Neural cell (in vitro differentiated cells): ENCODE measurements at regions not wholly inside any gene's neighbourhood (a gene's known extent, or its start where the extent isn't known, plus 50 kb on each side); places are given as distances from the start of the nearest gene placed in this dataset.

Experiments
- H2AFZ ChIP-seq: fragments of 200-600, 300-800 bp; sonication (generic), shearing (Covaris generic); 2 replicates; pipeline ENCODE4 v1.6.0; 2014; ENCODE audit warnings: low read depth, mild to moderate bottlenecking, antibody characterized with exemption, low read length, moderate library complexity
- H3F3A ChIP-seq: fragments of 200-600 bp; shearing (Covaris generic); 2 replicates; pipeline ENCODE4 v1.6.1; 2016; ENCODE audit warnings: mild to moderate bottlenecking, moderate library complexity, mixed read lengths, antibody characterized with exemption, low read length; ENCODE audit not compliant: insufficient read depth, poor library complexity, severe bottlenecking
- H3K27ac ChIP-seq: fragments of 200-600, 300-800 bp; sonication (generic), shearing (Covaris generic); 2 replicates; pipeline ENCODE4 v1.5.1; 2014; ENCODE audit warnings: mild to moderate bottlenecking, low read length, moderate library complexity
- H3K27me3 ChIP-seq: fragments of 300-800, 200-600 bp; sonication (generic), shearing (Covaris generic); 2 replicates; pipeline ENCODE4 v1.6.0; 2014; ENCODE audit warnings: mild to moderate bottlenecking, low read depth, low read length, moderate library complexity; ENCODE audit not compliant: insufficient read depth
- H3K36me3 ChIP-seq: fragments of 300-800, 200-600 bp; sonication (generic), shearing (Covaris generic); 2 replicates; pipeline ENCODE4 v1.5.1; 2014; ENCODE audit warnings: mild to moderate bottlenecking, antibody characterized with exemption, low read length, moderate library complexity; ENCODE audit not compliant: insufficient read depth
- H3K4me2 ChIP-seq: fragments of 300-800, 200-600 bp; sonication (generic), shearing (Covaris generic); 2 replicates; pipeline ENCODE4 v1.6.0; 2014; ENCODE audit warnings: mild to moderate bottlenecking, low read length
- H3K4me3 ChIP-seq: fragments of 300-800, 200-600 bp; sonication (generic), shearing (Covaris generic); 2 replicates; pipeline ENCODE4 v1.5.1; 2014; ENCODE audit warnings: mild to moderate bottlenecking, low read length, moderate library complexity
- H3K79me2 ChIP-seq: fragments of 200-600 bp; shearing (Covaris generic); replicated peaks from 2 replicates; pipeline ENCODE4 v1.6.0; 2014; ENCODE audit warnings: mild to moderate bottlenecking, low read length, moderate library complexity; ENCODE audit not compliant: insufficient read depth
- H3K9ac ChIP-seq: fragments of 300-800, 200-600 bp; sonication (generic), shearing (Covaris generic); 2 replicates; pipeline ENCODE4 v1.6.1; 2016; ENCODE audit warnings: mild to moderate bottlenecking, low read length, mixed read lengths
- H3K9me2 ChIP-seq: fragments of 200-600 bp; shearing (Covaris generic); 2 replicates; pipeline ENCODE4 v1.6.1; 2016; ENCODE audit warnings: mild to moderate bottlenecking, low read length, mixed read lengths; ENCODE audit not compliant: insufficient read depth
- H3K9me3 ChIP-seq: fragments of 200-600, 300-800 bp; sonication (generic), shearing (Covaris generic); 2 replicates; pipeline ENCODE4 v1.6.1; 2016; ENCODE audit warnings: mild to moderate bottlenecking, mixed run types, low read length, moderate library complexity, mixed read lengths
- H4K20me1 ChIP-seq: fragments of 200-600 bp; shearing (Covaris generic); 2 replicates; pipeline ENCODE4 v1.6.1; 2016; ENCODE audit warnings: mild to moderate bottlenecking, mixed run types; ENCODE audit not compliant: insufficient read depth
- EP300 ChIP-seq: fragments of 450-650 bp; conservative IDR thresholded peaks from 2 replicates; pipeline ENCODE4 v1.6.1; 2014; ENCODE audit warnings: antibody characterized with exemption, mild to moderate bottlenecking, moderate library complexity; ENCODE audit not compliant: poor library complexity, severe bottlenecking
- EZH2 ChIP-seq: fragments of 200-600, 300-800 bp; shearing (Covaris generic), sonication (generic); IDR thresholded peaks from 2 replicates; pipeline ENCODE4 v1.6.1; 2014; ENCODE audit warnings: antibody characterized with exemption, low read length, borderline replicate concordance, mild to moderate bottlenecking; ENCODE audit not compliant: insufficient read depth, poor library complexity, severe bottlenecking
- MXI1 ChIP-seq: fragments of 450-650 bp; conservative IDR thresholded peaks from 2 replicates; pipeline ENCODE4 v1.6.1; 2014; ENCODE audit warnings: antibody characterized with exemption, mild to moderate bottlenecking; ENCODE audit not compliant: poor library complexity, severe bottlenecking
- POLR2AphosphoS5 ChIP-seq: IDR thresholded peaks from 2 replicates; pipeline ENCODE4 v1.6.1; 2012
- RAD21 ChIP-seq: fragments of 450-650 bp; conservative IDR thresholded peaks from 2 replicates; pipeline ENCODE4 v1.6.1; 2014; ENCODE audit warnings: antibody characterized with exemption, mild to moderate bottlenecking, moderate library complexity
- SMC3 ChIP-seq: fragments of 450-650 bp; conservative IDR thresholded peaks from 2 replicates; pipeline ENCODE4 v1.6.1; 2014; ENCODE audit warnings: antibody characterized with exemption, mild to moderate bottlenecking, moderate library complexity; ENCODE audit not compliant: poor library complexity
- TAF1 ChIP-seq: IDR thresholded peaks from 2 replicates; pipeline ENCODE4 v1.6.1; 2012; ENCODE audit warnings: low read depth
- TF ChIP-seq, protein P1 (sequence below): IDR thresholded peaks from 2 replicates; pipeline ENCODE4 v1.6.1; 2012; ENCODE audit warnings: borderline replicate concordance
- TF ChIP-seq, protein P2 (sequence below): fragments of 450-650 bp; IDR thresholded peaks from 2 replicates; pipeline ENCODE4 v1.5.1; 2014; ENCODE audit warnings: antibody characterized with exemption, mild to moderate bottlenecking, moderate library complexity; ENCODE audit not compliant: poor library complexity, severe bottlenecking

DNA sequence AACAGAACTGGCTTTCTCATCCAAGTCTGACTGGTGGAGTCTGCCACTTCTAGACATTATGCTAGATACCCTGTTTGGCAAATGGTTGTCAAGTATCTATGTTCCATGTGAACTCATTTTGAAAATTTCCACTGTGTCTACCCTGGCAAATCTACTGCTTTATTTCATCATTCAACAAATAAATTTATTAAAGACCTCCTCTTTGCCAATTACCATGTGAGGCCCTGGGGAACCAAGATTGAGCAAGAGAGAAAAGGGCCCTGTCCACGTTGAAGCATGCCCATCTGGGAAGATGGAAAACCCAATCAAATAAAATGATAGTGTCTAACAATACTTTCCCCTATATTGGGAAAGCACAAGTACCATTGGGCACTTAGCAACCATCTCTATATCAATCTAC is 582.4 kb downstream of the IRS1 start:
- H2AFZ ChIP-seq = no peak overlapping the region
- no peak for TF ChIP-seq MXI1
- TF ChIP-seq TAF1 = no peak
- TF ChIP-seq, protein P1, sequence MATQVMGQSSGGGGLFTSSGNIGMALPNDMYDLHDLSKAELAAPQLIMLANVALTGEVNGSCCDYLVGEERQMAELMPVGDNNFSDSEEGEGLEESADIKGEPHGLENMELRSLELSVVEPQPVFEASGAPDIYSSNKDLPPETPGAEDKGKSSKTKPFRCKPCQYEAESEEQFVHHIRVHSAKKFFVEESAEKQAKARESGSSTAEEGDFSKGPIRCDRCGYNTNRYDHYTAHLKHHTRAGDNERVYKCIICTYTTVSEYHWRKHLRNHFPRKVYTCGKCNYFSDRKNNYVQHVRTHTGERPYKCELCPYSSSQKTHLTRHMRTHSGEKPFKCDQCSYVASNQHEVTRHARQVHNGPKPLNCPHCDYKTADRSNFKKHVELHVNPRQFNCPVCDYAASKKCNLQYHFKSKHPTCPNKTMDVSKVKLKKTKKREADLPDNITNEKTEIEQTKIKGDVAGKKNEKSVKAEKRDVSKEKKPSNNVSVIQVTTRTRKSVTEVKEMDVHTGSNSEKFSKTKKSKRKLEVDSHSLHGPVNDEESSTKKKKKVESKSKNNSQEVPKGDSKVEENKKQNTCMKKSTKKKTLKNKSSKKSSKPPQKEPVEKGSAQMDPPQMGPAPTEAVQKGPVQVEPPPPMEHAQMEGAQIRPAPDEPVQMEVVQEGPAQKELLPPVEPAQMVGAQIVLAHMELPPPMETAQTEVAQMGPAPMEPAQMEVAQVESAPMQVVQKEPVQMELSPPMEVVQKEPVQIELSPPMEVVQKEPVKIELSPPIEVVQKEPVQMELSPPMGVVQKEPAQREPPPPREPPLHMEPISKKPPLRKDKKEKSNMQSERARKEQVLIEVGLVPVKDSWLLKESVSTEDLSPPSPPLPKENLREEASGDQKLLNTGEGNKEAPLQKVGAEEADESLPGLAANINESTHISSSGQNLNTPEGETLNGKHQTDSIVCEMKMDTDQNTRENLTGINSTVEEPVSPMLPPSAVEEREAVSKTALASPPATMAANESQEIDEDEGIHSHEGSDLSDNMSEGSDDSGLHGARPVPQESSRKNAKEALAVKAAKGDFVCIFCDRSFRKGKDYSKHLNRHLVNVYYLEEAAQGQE = no peak
- no peak for TF ChIP-seq SMC3
- no peak for TF ChIP-seq RAD21
- TF ChIP-seq, protein P2, sequence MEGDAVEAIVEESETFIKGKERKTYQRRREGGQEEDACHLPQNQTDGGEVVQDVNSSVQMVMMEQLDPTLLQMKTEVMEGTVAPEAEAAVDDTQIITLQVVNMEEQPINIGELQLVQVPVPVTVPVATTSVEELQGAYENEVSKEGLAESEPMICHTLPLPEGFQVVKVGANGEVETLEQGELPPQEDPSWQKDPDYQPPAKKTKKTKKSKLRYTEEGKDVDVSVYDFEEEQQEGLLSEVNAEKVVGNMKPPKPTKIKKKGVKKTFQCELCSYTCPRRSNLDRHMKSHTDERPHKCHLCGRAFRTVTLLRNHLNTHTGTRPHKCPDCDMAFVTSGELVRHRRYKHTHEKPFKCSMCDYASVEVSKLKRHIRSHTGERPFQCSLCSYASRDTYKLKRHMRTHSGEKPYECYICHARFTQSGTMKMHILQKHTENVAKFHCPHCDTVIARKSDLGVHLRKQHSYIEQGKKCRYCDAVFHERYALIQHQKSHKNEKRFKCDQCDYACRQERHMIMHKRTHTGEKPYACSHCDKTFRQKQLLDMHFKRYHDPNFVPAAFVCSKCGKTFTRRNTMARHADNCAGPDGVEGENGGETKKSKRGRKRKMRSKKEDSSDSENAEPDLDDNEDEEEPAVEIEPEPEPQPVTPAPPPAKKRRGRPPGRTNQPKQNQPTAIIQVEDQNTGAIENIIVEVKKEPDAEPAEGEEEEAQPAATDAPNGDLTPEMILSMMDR = no peak
- no peak for TF ChIP-seq POLR2AphosphoS5
- no peak for TF ChIP-seq EZH2
- TF ChIP-seq EP300 = no peak
- H3K79me2 ChIP-seq = no peaks in the 10 kb centered on the region

DNA sequence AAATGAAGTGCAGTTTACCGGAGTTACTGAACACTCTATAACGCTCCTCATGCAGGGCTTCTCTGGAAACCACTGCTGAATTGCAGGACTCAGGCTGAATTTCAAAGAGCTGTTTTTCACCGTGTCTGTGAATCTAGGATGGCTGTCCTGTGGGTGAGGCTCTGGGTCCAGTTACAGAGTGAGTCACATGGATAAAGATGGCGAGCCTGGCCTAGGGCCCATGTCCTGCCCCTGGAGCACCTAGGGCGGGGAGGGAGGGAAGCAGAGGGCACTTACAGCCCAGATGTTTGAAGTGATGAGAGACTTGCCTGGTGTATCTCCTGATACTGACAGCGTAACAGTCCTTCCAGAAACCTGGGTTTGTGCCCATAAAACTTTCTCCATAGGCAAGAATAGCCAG is 583.0 kb downstream of the IRS1 start:
- H2AFZ ChIP-seq = no peak overlapping the region
- H3K9ac ChIP-seq = no peak overlapping the region
- H3K9me3 ChIP-seq = no peaks in the 10 kb centered on the region
- no peaks in the 10 kb centered on the region for H3K79me2 ChIP-seq
- H3F3A ChIP-seq = no peaks in the 10 kb centered on the region
- H3K36me3 ChIP-seq = no peaks in the 10 kb centered on the region
- H3K4me3 ChIP-seq = no peak overlapping the region
- no peaks in the 10 kb centered on the region for H3K9me2 ChIP-seq
- no peak overlapping the region for H3K27ac ChIP-seq
- no peaks in the 10 kb centered on the region for H4K20me1 ChIP-seq
- no peak overlapping the region for H3K4me2 ChIP-seq
- TF ChIP-seq, protein P1 = no peak
- TF ChIP-seq SMC3 (no peak), RAD21 (no peak), TAF1 (no peak), EP300 (no peak), MXI1 (no peak), POLR2AphosphoS5 (no peak), EZH2 (no peak)
- TF ChIP-seq, protein P2 = no peak
- H3K27me3 ChIP-seq = no peaks in the 10 kb centered on the region

More for the DNA sequence above, 582.4 kb downstream of the IRS1 start:
- Histone ChIP-seq H3K9me3 (no peaks in the 10 kb centered on the region), H3K4me2 (no peak overlapping the region), H3K27ac (no peak overlapping the region), H3K9me2 (no peaks in the 10 kb centered on the region), H3K9ac (no peak overlapping the region), H3K4me3 (no peak overlapping the region), H3K36me3 (no peaks in the 10 kb centered on the region), H3F3A (no peaks in the 10 kb centered on the region), H3K27me3 (no peaks in the 10 kb centered on the region), H4K20me1 (no peaks in the 10 kb centered on the region)
